Right lobe of liver (tissue), 6 donors: ENCODE measurements at regions not wholly inside any gene's neighbourhood (a gene's known extent, or its start where the extent isn't known, plus 50 kb on each side); places are given as distances from the start of the nearest gene placed in this dataset.
A peak's percentile ranks its signal among the peaks of the same experiment; 100 is the strongest.

Source experiments
- ATAC-seq, 4 donors: fragments of 200-7000 bp; cut with Tn5 transposase; one replicate each; pipeline ENCODE4 v1.9.1; 2020; ENCODE audit warnings: mild to moderate bottlenecking in 4 of 4, moderate library complexity in 4 of 4
- DNase-seq, 3 donors: peaks; one replicate each; pipeline ENCODE4 v3.0.0-alpha.2; 2020
- H3K27ac ChIP-seq, 3 donors: fragments of 200-600 bp; one replicate each; pipeline ENCODE4 v1.8.0; 2022
- H3K27me3 ChIP-seq, 2 donors: fragments of 200-600 bp; one replicate each; pipeline ENCODE4 v1.8.0; 2022
- H3K36me3 ChIP-seq, 4 donors: fragments of 200-600 bp; sonication (generic) in 1 of 4; one replicate each; pipeline versions ENCODE4 v1.5.1 to v1.8.0; 2017 to 2022; ENCODE audit warnings: control low read depth in 1 of 4
- H3K4me1 ChIP-seq, 4 donors: fragments of 200-600 bp; sonication (generic) in 1 of 4; one replicate each; pipeline versions ENCODE4 v1.5.1 to v1.8.0; 2017 to 2022; ENCODE audit warnings: control low read depth in 1 of 4
- H3K4me3 ChIP-seq, 3 donors: fragments of 200-600 bp; one replicate each; pipeline ENCODE4 v1.8.0; 2022
- H3K9me3 ChIP-seq, 4 donors: fragments of 200-600 bp; sonication (generic) in 1 of 4; one replicate each; pipeline versions ENCODE4 v1.5.1 to v1.8.0; 2017 to 2022; ENCODE audit warnings: control low read depth in 1 of 4
- CTCF ChIP-seq, 4 donors: fragments of 200-600 bp in 3 of 4; fragments of 450-650 bp in 1 of 4; IDR thresholded peaks; one replicate each; pipeline versions ENCODE4 v1.5.1 to v1.8.0; 2016 to 2022; ENCODE audit warnings: antibody characterized with exemption in 4 of 4, mild to moderate bottlenecking in 2 of 4
- POLR2A ChIP-seq: fragments of 450-650 bp; IDR thresholded peaks from one replicate; pipeline ENCODE4 v1.6.1; 2017; ENCODE audit warnings: antibody characterized with exemption, mild to moderate bottlenecking
- WGBS: methylation state at CpG from one replicate; pipeline ENCODE4 v1.1.6; 2018; ENCODE audit warnings: low coverage, low lambda C conversion rate; ENCODE audit not compliant: insufficient coverage; ENCODE audit errors: missing lambda C conversion rate; 5-methylcytosine and 5-hydroxymethylcytosine counted together
- intact Hi-C, 2 donors: fragments of 100-400 bp; cut with DNase I; formaldehyde crosslinking; loops; one replicate each; pipeline versions ENCODE4 v1.11.2 to v1.14.1; 2022
- donor health status: DM: no; HTN: yes; CAD: no.
- donor health status: DM: no; HTN: no; CAD: no.
- donor health status: DM: no; HTN: no; CAD: no.
- donor health status: DM: no; HTN: yes; CAD: no.
- donor health status: DM: no; HTN: yes; CAD: no.

GRCh38 chr1:36576118-36576517 lies 93.4 kb upstream of the CSF3R start:
- intact Hi-C loops: loop anchor here (10.0 kb wide), 1 partner anchor 859 kb away; no protein-coding TSS in a partner anchor
- no peaks in the 10 kb centered on the region for H3K27me3 ChIP-seq
- peak; percentile 67 to 81 (median 70) for ATAC-seq

GRCh38 chr1:36573445-36573844 lies 90.7 kb upstream of the CSF3R start:
- peak in 1 of 3 donors; percentile 31 for DNase-seq
- Histone ChIP-seq H3K27me3 (no peaks in the 10 kb centered on the region), H3K27ac (no peak overlapping the region), H3K4me3 (no peak overlapping the region), H3K9me3 (no peaks in the 10 kb centered on the region), H3K4me1 (no peaks in the 10 kb centered on the region), H3K36me3 (no peaks in the 10 kb centered on the region)
- intact Hi-C loops: loop anchor here (10.0 kb wide), 1 partner anchor 861 kb away; no protein-coding TSS in a partner anchor
- no peak for ATAC-seq
- 30% methylated on average over 2 of the region's 6 CpGs for WGBS
- TF ChIP-seq POLR2A: no peak
- TF ChIP-seq CTCF (IDR thresholded peaks at IDR 0.05): no peak

More at GRCh38 chr1:36576118-36576517, 93.4 kb upstream of the CSF3R start:
- DNase-seq: peak; percentile 49 to 67 (median 53)
- TF ChIP-seq POLR2A (no peak), CTCF (IDR thresholded peaks at IDR 0.05) (peak; percentile 56 to 79 (median 74))
- Histone ChIP-seq H3K36me3 (no peaks in the 10 kb centered on the region), H3K4me3 (no peak overlapping the region), H3K9me3 (no peaks in the 10 kb centered on the region), H3K4me1 (no peaks in the 10 kb centered on the region), H3K27ac (no peak overlapping the region)
- WGBS: 0% methylated on average over 5 of the region's 7 CpGs

GRCh38 chr1:36572906-36573305 lies 90.2 kb upstream of the CSF3R start:
- ATAC-seq: no peak
- 30% methylated on average over 10 of the region's 11 CpGs for WGBS
- Histone ChIP-seq H3K27ac (no peak overlapping the region), H3K4me3 (no peak overlapping the region), H3K36me3 (no peaks in the 10 kb centered on the region), H3K4me1 (no peaks in the 10 kb centered on the region), H3K27me3 (no peaks in the 10 kb centered on the region), H3K9me3 (no peaks in the 10 kb centered on the region)
- peak in 1 of 3 donors; percentile 32 for DNase-seq
- intact Hi-C loops: loop anchor here (10.0 kb wide), 1 partner anchor 862 kb away; no protein-coding TSS in a partner anchor
- TF ChIP-seq POLR2A: no peak

GRCh38 chr1:36572142-36572715 lies 89.5 kb upstream of the CSF3R start:
- no peak for ATAC-seq
- Histone ChIP-seq H3K4me3 (no peak overlapping the region), H3K4me1 (peaks cover 0 to 3% (median 0%) of the 10 kb centered on the region in 4 donors), H3K27me3 (no peaks in the 10 kb centered on the region), H3K36me3 (no peaks in the 10 kb centered on the region), H3K27ac (no peak overlapping the region), H3K9me3 (no peaks in the 10 kb centered on the region)
- peak in 1 of 3 donors; percentile 27 for DNase-seq
- intact Hi-C loops: loop anchor here (10.0 kb wide), 1 partner anchor 863 kb away; no protein-coding TSS in a partner anchor
- TF ChIP-seq CTCF (IDR thresholded peaks at IDR 0.05): no peak
- no peak for TF ChIP-seq POLR2A
- 43% methylated on average over 15 of the region's 15 CpGs for WGBS

GRCh38 chr1:36571106-36571505 lies 88.4 kb upstream of the CSF3R start:
- no peak for TF ChIP-seq POLR2A
- TF ChIP-seq CTCF (IDR thresholded peaks at IDR 0.05): no peak
- ATAC-seq (no peak), DNase-seq (peak in 1 of 3 donors; percentile 24)
- intact Hi-C loops: loop anchor here (10.0 kb wide), 1 partner anchor 864 kb away; no protein-coding TSS in a partner anchor
- H3K4me1 ChIP-seq: peaks cover 0 to 4% (median 0%) of the 10 kb centered on the region in 4 donors
- no peaks in the 10 kb centered on the region for H3K9me3 ChIP-seq
- H3K36me3 ChIP-seq: no peaks in the 10 kb centered on the region
- WGBS: 100% methylated on average over 1 of the region's 1 CpG
- H3K27ac ChIP-seq: no peak overlapping the region
- no peak overlapping the region for H3K4me3 ChIP-seq
- H3K27me3 ChIP-seq: no peaks in the 10 kb centered on the region
